Epithelial cell of esophagus (primary cell): ENCODE measurements at regions not wholly inside any gene's neighbourhood (a gene's known extent, or its start where the extent isn't known, plus 50 kb on each side); places are given as distances from the start of the nearest gene placed in this dataset.
"Not testable (repeated sequence)": the region's sequence is repeated elsewhere in the genome, so short reads cannot be mapped to it uniquely, and the experiment has no call there.

Experiments used
- DNase-seq: peaks from one replicate; pipeline ENCODE4 v3.0.0; 2010; ENCODE audit warnings: low read depth
- H3K4me3 ChIP-seq: 2 replicates; pipeline ENCODE4 v1.5.1; 2011; ENCODE audit warnings: mild to moderate bottlenecking, low read length, control low read depth
- TF ChIP-seq, protein P1 (sequence below): IDR thresholded peaks from 2 replicates; pipeline ENCODE4 v1.5.1; 2011; ENCODE audit warnings: low read depth, mild to moderate bottlenecking, low read length, control low read depth, inconsistent platforms; ENCODE audit not compliant: insufficient read depth; ENCODE audit errors: missing control alignments

- DNase-seq, result no peak
- no peak overlapping the region for H3K4me3 ChIP-seq
- TF ChIP-seq, protein P1, sequence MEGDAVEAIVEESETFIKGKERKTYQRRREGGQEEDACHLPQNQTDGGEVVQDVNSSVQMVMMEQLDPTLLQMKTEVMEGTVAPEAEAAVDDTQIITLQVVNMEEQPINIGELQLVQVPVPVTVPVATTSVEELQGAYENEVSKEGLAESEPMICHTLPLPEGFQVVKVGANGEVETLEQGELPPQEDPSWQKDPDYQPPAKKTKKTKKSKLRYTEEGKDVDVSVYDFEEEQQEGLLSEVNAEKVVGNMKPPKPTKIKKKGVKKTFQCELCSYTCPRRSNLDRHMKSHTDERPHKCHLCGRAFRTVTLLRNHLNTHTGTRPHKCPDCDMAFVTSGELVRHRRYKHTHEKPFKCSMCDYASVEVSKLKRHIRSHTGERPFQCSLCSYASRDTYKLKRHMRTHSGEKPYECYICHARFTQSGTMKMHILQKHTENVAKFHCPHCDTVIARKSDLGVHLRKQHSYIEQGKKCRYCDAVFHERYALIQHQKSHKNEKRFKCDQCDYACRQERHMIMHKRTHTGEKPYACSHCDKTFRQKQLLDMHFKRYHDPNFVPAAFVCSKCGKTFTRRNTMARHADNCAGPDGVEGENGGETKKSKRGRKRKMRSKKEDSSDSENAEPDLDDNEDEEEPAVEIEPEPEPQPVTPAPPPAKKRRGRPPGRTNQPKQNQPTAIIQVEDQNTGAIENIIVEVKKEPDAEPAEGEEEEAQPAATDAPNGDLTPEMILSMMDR, result no peak
Observed at GRCh38 chr15:46956456-46956855, 760.8 kb upstream of the SEMA6D start.

GRCh38 chr15:46956881-46957280, 760.4 kb upstream of the SEMA6D start:
- DNase-seq, result no peak
- TF ChIP-seq, protein P1, result no peak
- no peak overlapping the region for H3K4me3 ChIP-seq

DNA sequence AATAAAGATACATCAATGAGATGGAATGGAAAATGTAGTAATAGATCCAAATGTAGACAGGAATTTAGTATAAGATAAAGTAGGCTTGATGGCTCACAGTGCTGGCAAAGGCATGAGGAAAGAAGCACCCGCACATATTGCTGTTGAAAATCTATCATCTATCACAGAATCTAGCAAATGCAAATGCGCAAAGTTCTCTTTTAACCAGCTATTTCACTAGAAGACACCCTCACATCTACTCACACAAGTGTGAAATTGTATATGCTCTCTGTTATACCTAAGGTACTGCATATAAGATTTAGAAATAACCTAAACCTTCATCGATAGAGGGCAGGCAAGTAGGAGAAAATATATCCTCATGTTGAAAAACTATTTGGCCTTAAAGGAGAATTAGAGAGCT, 756.7 kb upstream of the SEMA6D start:
- H3K4me3 ChIP-seq, result no peak overlapping the region
- TF ChIP-seq, protein P1, result no peak
- DNase-seq, result no peak

DNA sequence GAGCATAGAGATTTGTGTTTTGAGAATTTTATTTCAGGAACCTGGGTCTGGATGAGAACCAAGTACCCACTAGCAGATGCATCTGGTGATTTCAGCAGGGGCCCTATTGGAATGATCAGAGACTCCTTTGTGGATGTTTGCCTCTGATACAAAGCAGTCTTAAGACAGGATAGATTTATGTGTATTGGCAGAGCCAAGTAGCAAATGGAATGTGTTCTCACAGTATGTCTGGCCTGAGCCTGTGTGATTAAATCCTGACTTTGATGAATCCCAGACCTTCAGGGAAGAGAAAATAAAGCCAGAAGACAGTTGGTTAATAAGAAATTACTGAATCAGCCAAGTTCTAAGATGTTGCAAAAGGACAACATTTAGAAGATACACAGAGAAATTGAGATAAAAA, 755.5 kb upstream of the SEMA6D start:
- DNase-seq, result no peak
- TF ChIP-seq, protein P1, result no peak
- no peak overlapping the region for H3K4me3 ChIP-seq

GRCh38 chr15:46988055-46988454, 729.2 kb upstream of the SEMA6D start:
- DNase-seq, H3K4me3 ChIP-seq: not testable (repeated sequence)

DNA sequence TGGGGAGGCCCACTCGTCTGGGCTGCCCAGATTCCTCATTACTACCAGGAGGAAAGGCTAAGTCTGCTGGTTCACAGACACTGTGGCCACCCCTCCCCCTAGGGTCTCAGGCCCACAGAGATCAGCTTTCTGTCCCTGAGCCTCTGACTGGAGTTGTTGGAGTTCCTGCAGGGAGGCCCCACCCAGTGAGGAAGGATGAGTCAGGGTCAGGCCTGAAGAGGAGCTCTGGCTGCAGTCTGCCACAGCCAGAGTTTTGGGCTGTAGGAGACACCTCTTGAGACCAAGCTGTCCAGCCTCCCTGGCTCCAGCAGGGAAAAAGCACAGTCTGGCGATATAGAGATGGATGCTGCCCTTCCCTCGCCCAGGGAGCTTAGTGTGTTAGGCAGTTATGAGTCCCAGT, 720.9 kb upstream of the SEMA6D start:
- TF ChIP-seq, protein P1, result no peak
- no peak overlapping the region for H3K4me3 ChIP-seq
- peak; percentile 1 for DNase-seq

DNA sequence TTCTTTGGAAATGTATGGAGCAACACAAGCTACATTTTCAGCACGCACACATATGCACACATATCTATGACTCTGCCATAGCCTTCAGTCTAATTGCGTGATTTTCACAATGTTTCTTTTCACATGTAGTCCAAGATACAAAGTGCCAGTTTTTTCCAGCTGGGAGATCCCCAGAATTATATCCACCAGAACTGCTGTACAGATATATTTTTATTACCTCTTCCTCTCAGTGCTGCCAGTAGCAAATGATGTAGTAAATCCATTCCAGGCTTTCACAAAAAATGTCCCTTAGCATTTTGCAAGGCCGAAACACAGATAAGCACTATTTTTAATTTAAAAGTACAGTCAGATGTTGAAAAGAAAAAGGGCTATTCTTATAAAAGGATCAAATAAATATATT, 719.8 kb upstream of the SEMA6D start:
- TF ChIP-seq, protein P1, result no peak
- H3K4me3 ChIP-seq, result no peak overlapping the region
- DNase-seq, result no peak

DNA sequence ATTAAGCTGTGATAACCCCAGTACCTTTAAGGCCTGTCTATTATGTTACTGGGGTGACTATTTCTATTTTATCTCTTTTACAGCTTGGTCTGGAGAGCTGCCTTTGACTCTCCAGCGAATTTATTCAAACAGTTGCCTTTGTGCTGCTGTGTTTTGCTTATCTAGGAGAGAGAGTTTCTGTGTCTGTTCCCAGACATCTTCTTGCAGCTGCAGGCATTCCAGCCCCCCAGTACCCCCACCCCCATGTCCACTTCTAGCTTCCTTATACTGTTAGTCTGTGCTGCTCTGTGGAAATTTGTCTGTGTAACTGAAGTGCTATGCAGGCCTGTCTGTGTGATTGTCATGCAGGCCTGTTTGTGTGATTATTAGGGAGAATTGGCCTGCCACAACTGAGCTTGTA, 713.7 kb upstream of the SEMA6D start:
- no peak for DNase-seq
- TF ChIP-seq, protein P1, result no peak

More for the DNA sequence above, 713.7 kb upstream of the SEMA6D start:
- H3K4me3 ChIP-seq, result no peak overlapping the region
